AG08396 (cell line): ENCODE measurements at regions not wholly inside any gene's neighbourhood (a gene's known extent, or its start where the extent isn't known, plus 50 kb on each side); places are given as distances from the start of the nearest gene placed in this dataset.
"Not testable (repeated sequence)": the region's sequence is repeated elsewhere in the genome, so short reads cannot be mapped to it uniquely, and the experiment has no call there.

Source experiments
- DNase-seq: peaks from one replicate; pipeline ENCODE4 v3.0.0; 2012; ENCODE audit warnings: low spot score, mixed read lengths

DNA sequence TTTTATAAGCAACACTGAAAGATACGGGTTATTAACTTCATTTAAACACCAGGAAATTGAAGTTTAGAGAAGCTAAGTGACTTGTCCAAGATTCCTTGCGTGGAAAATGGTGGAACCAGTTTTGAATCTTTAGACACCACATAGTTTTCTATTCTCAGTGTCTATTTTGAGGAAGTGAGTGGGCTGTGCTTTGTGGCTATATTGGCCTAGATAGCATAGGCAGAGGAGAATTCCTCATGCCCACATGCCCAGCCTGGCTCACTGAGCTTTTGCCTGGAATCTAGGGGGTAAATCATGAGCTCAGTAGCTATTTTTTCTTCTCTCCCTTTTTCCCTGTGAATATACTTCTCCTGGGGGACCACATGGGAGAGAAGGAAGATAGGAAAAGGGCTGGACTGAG, 431.3 kb downstream of the HS3ST3B1 start:
- no peak for DNase-seq

DNA sequence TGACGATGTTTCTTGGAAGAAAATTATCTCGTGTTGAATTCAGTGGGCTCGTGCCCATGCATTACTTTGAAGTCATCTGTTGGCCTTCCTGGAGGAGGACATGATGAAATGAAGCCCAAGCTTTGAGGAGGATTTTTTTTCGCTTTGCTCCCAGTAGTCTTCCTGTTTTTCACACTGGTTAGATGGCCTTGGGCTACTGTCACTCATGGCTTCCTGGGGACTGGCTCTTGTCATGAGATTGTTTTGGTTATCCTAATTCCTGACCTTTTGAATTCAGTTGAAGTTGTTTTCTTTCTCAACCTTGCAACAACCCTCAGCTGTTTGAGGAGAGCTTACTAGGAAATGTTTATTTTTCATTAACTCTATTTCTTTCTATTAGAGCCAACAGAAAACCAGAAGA, 430.7 kb downstream of the HS3ST3B1 start:
- DNase-seq, result no peak

GRCh38 chr17:14730821-14731220, 429.9 kb downstream of the HS3ST3B1 start:
- DNase-seq, result no peak

DNA sequence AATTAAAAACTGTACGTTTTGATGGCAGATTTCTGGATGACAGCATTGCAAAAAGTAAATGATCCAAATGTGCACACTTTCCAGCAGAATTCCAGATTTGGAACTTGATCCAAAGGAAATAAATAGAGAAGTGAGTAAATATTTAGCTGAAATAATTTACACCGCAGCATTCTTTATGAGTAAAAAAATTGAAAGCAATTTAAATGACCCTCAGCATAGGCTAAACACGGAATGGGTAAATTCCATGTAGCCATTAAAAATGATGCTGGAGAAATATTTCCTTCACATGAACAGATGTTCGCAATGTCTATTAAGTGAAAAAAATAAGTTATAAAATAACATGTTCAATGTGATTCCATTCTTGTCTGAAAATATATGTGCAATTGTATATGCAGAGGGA, 424.8 kb downstream of the HS3ST3B1 start:
- DNase-seq, result no peak

DNA sequence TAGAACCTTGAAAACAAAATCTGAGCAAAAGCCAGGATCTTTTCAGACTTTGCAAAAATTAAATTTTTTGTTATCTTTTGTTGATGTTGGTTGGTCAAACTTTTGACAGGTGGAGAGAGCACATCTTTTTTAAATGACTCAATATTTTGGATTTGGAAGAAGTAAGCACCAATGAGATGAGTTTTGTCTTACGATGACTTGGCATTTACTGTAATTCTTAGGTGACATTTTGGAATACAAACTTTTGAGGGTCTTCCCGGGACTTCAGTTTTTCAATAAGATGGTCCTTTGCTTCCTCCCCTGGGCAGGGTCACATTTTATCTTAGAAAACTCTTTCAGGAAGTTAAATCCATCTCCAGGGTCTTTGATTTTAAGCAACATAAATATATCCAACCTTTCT, 423.9 kb downstream of the HS3ST3B1 start:
- no peak for DNase-seq

DNA sequence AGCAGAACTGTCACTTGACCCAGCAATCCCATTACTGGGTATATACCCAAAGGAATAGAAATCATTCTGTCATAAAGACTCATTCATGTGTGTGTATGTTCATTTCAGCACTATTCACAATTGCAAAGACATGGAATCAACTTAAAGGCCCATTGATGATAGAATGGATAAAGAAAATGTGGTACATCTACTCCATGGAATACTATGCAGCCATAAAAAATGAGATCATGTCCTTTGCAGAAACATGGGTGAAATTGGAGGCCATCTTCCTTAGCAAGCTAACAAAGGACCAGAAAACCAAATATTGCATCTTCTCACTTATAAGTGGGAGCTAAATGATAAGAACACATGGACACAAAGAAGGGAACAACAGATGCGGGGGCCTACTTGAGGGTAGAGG, 422.5 kb downstream of the HS3ST3B1 start:
- DNase-seq, result not testable (repeated sequence)

GRCh38 chr17:14719942-14720341, 419.1 kb downstream of the HS3ST3B1 start:
- DNase-seq, result no peak

DNA sequence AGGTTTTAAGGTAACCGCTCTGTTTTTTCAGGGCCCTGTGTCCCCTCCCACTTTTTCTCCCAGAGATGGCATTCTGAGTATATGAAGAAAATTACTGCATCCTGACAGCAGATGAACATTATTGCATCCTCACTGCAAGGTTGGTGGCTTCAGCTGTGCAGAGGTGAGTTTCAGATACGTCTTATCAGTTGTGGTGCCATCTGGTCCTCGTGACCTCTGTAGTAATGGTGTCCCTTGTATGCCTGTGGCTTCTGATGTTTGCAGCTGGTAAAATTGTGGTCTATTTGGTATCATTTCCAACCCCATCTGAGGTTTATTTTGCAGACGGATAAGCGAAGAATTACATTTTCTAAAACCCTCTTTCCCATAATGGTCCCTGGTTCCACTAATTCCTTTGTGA, 417.0 kb downstream of the HS3ST3B1 start:
- DNase-seq, result no peak

GRCh38 chr17:14715561-14715960, 414.7 kb downstream of the HS3ST3B1 start:
- no peak for DNase-seq

GRCh38 chr17:14712611-14713021, 411.7 kb downstream of the HS3ST3B1 start:
- DNase-seq, result no peak

GRCh38 chr17:14704121-14704520, 403.2 kb downstream of the HS3ST3B1 start:
- DNase-seq, result no peak

- DNase-seq, result no peak
Measured at GRCh38 chr17:14701886-14702285, 401.0 kb downstream of the HS3ST3B1 start.

DNA sequence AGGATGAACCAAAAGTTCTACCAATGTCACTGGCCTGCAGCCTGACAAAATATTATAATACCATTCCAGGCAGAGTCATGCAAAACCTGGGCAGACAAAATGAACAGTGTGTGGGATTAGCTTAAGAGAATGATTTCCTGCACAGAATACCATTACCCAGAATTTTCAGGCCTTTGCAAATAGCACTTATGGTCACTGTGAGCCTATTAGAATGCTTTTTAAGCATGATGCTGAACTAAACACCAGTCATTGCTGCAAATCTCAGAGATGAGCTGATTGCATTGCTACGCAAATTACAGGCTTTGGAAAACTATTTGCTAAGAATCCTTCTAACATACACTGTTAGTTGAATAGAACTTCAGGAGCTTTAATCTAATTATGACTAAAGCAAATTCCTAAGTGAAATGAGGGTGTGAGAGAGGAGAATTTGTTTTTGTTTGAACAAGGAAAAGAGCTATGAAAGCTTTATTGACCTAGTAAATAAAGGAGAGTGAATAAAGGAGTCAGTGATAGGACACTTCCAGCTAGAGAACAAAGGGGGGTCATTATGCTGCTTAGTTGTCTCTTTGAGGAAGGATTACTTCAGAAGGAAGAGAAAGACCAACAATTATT, 398.8 kb downstream of the HS3ST3B1 start:
- no peak for DNase-seq

DNA sequence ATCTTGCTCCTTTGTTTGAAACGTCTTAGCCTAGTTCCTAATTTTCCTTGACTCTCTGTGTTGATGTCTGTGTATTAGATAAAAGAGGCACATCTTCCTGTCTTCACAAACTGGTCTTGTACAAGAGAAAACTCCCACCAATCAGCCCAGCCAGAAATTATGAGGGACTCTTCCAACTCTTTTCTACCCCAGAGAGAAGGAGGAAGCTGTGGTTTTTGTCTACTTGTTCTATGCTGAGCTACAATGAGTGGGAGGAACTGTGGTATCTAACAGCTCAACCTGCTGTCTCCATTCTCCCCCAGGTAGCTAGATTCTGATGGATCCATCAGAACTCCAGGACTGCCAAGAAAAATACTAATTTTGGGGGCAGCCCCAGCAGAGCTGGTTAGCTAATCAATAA, 392.5 kb downstream of the HS3ST3B1 start:
- no peak for DNase-seq

GRCh38 chr17:14690704-14691103, 389.8 kb downstream of the HS3ST3B1 start:
- DNase-seq, result no peak

DNA sequence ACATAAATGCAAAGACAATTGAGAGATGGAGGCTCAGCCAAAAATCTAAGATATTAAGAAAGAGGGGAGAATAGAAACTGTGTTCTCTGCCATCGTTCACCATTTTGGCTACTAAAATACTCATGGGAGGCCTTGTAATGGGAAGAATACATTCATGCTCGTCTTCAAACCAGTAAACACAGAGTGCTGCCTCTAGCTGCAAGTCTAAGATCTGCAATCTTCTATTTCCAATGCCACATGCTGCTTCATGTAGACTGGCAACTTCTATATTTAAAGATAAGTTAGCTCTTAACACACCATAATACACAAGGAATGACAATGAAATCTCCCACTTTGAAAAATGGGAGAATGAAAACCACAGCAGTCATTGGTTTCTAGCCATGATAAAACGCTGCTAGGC, 387.3 kb downstream of the HS3ST3B1 start:
- DNase-seq, result no peak

GRCh38 chr17:14672830-14673229, 371.9 kb downstream of the HS3ST3B1 start:
- peak; percentile 4 for DNase-seq

- no peak for DNase-seq
Measured at GRCh38 chr17:14670861-14671260, 370.0 kb downstream of the HS3ST3B1 start.

- no peak for DNase-seq
Measured at GRCh38 chr17:14664511-14664910, 363.6 kb downstream of the HS3ST3B1 start.

DNA sequence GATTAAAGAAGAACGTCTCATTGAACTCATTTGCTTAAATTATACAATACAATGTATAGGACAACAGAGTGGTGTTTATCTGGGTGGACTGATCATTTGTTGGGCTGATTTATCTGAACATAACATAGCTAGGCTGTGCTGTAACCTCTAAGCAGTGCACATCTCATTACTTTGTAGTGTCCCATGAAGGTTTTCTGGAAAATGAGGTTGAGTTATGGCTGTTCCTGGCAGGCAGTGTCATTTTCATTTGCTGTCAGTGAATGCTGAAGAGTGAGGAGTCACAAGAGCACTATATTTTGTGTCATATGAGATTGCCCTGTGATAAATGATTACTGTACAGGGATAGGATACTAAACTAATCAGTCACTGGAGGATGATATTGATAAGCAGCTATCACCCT, 340.2 kb downstream of the HS3ST3B1 start:
- DNase-seq, result no peak

GRCh38 chr17:14637260-14637659, 336.4 kb downstream of the HS3ST3B1 start:
- no peak for DNase-seq

GRCh38 chr17:14630621-14631020, 329.7 kb downstream of the HS3ST3B1 start:
- DNase-seq, result no peak

DNA sequence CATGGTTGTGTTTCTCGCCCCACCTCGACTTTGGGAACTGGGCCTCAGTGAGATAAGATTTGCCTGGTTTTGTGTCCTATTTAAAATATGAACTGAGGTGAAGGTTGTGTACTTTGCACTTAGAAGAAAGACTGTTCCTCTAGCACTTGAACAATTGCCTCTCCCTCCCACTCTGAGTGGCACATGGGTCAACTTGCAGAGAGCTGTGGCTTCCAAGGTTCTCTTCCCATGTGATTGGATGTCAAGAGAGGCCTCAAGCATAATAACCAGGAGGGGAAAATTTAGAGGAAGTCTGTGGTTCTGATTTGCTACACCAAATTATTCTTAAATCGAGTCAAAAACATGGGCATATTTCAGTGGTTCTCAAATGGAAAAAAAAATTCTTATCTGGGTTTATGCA, 329.2 kb downstream of the HS3ST3B1 start:
- DNase-seq, result no peak

DNA sequence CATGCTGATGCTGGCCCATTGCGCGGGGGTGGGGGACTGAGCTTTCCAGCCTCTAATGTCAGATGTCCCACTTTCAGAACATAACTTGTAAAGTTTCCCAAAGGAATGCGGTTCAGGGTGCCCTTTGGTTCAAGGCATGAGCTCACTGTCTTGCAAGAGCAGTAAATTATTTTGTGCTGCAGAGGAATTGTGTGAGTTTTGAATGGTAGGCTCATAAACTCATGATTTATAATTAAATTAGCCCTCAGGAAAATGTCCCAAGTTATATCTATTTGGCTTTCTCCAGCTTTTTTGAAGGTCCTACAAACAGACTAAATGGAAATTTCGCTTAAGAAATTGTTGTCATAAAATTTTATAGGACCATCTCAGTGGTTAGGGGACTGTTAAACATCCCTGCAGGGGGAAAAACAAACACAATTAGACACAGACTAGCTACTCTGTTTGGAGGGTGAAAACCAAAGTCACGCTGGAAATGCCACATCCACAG, 321.8 kb downstream of the HS3ST3B1 start:
- DNase-seq, result no peak
